ENCODE measurements at regions not wholly inside any gene's neighbourhood (a gene's known extent, or its start where the extent isn't known, plus 50 kb on each side); places are given as distances from the start of the nearest gene placed in this dataset.

GRCh38 chr12:93047118-93047517 is 118.0 kb upstream of the EEA1 start:
- no peak for TF ChIP-seq CTCF (IDR thresholded peaks at IDR 0.05)
- TF ChIP-seq POLR2A (IDR thresholded peaks at IDR 0.05), result no peak

Measured in uterus (tissue), 2 donors.